ENCODE measurements at regions not wholly inside any gene's neighbourhood (a gene's known extent, or its start where the extent isn't known, plus 50 kb on each side); places are given as distances from the start of the nearest gene placed in this dataset.

- H3K4me3 ChIP-seq (ENCODE audit: low read depth, low read length) = no peak overlapping the region
- H3K27me3 ChIP-seq (ENCODE audit: insufficient read depth, low read depth, severe bottlenecking) = no peaks in the 10 kb centered on the region
- TF ChIP-seq CTCF (IDR thresholded peaks at IDR 0.05; ENCODE audit: low read depth, low read length) = no peak
- peaks cover 19% of the 10 kb centered on the region for H3K9me3 ChIP-seq (ENCODE audit: severe bottlenecking)
- H3K27ac ChIP-seq = no peak overlapping the region
- DNase-seq = no peak
- H3K36me3 ChIP-seq = no peaks in the 10 kb centered on the region
These were observed 272.9 kb upstream of the KLF3 start for GRCh38 chr4:38390969-38391545.

GRCh38 chr4:38392223-38392855 lies 271.7 kb upstream of the KLF3 start:
- Histone ChIP-seq H3K36me3 (no peaks in the 10 kb centered on the region), H3K27ac (no peak overlapping the region), H3K4me3 (ENCODE audit: low read depth, low read length) (no peak overlapping the region), H3K27me3 (ENCODE audit: insufficient read depth, low read depth, severe bottlenecking) (no peaks in the 10 kb centered on the region), H3K9me3 (ENCODE audit: severe bottlenecking) (peaks cover 19% of the 10 kb centered on the region)
- no peak for DNase-seq
- no peak for TF ChIP-seq CTCF (IDR thresholded peaks at IDR 0.05; ENCODE audit: low read depth, low read length)

DNA sequence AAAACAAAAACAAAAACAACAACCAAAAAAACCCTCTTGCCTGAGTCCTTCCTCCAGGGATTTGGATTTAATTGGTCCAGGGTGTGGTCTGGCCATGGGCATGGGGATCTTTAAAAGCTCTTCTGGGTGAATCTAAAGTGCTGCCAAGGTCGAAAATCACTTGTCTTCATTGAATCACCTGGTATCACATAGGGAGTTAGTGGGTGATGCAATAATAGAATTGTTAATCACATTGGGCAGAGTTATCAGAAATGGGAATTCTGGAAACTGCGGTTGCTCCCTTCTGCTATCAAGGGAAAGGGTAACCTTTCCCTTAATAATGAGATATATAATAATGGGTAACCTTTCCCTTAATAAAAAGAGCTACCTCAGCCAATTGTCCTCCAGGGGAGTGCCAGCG lies 267.9 kb upstream of the KLF3 start:
- Histone ChIP-seq H3K27ac (no peak overlapping the region), H3K36me3 (no peaks in the 10 kb centered on the region), H3K4me3 (ENCODE audit: low read depth, low read length) (no peak overlapping the region), H3K27me3 (ENCODE audit: insufficient read depth, low read depth, severe bottlenecking) (no peaks in the 10 kb centered on the region), H3K9me3 (ENCODE audit: severe bottlenecking) (peaks cover 13% of the 10 kb centered on the region)
- TF ChIP-seq CTCF (IDR thresholded peaks at IDR 0.05; ENCODE audit: low read depth, low read length) = no peak
- DNase-seq = no peak

GRCh38 chr4:38396845-38397547 lies 267.0 kb upstream of the KLF3 start:
- H3K4me3 ChIP-seq (ENCODE audit: low read depth, low read length) = no peak overlapping the region
- TF ChIP-seq CTCF (IDR thresholded peaks at IDR 0.05; ENCODE audit: low read depth, low read length) = no peak
- H3K9me3 ChIP-seq (ENCODE audit: severe bottlenecking) = peaks cover 12% of the 10 kb centered on the region
- no peaks in the 10 kb centered on the region for H3K36me3 ChIP-seq
- DNase-seq = no peak
- no peaks in the 10 kb centered on the region for H3K27me3 ChIP-seq (ENCODE audit: insufficient read depth, low read depth, severe bottlenecking)
- H3K27ac ChIP-seq = no peak overlapping the region

DNA sequence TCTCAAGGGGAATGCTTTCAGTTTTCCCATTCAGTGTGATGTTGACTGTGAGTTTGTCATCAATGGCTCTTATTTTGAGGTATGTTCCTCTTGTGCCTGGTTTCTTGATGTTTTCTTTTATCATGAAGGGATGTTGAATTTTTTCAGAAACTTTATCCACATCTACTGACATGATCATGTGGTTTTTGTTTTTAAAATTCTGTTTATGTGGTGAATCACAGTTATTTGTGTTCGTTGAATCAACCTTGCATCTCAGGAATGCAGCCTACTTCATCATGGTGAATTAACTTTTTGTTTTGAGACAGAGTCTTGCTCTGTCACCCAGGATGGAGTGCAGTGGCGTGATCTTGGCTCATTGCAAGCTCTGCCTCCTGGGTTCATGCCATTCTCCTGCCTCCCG lies 263.1 kb upstream of the KLF3 start:
- Histone ChIP-seq H3K9me3 (ENCODE audit: severe bottlenecking) (no peaks in the 10 kb centered on the region), H3K36me3 (no peaks in the 10 kb centered on the region), H3K27ac (no peak overlapping the region), H3K27me3 (ENCODE audit: insufficient read depth, low read depth, severe bottlenecking) (no peaks in the 10 kb centered on the region), H3K4me3 (ENCODE audit: low read depth, low read length) (no peak overlapping the region)
- no peak for TF ChIP-seq CTCF (IDR thresholded peaks at IDR 0.05; ENCODE audit: low read depth, low read length)
- DNase-seq = no peak

Data from WERI-Rb-1 (cell line).